Stimulated activated CD4-positive, alpha-beta T cell treated with anti-CD3 and anti-CD28 coated beads, Interleukin-2, amount 100 ng/mL, for 4 hours (primary cell): ENCODE measurements at regions not wholly inside any gene's neighbourhood (a gene's known extent, or its start where the extent isn't known, plus 50 kb on each side); places are given as distances from the start of the nearest gene placed in this dataset.
"Not testable (repeated sequence)": the region's sequence is repeated elsewhere in the genome, so short reads cannot be mapped to it uniquely, and the experiment has no call there.

Experiments
- DNase-seq: peaks from one replicate; pipeline ENCODE4 v3.0.0-alpha.2; 2020; ENCODE audit warnings: low read depth

DNA sequence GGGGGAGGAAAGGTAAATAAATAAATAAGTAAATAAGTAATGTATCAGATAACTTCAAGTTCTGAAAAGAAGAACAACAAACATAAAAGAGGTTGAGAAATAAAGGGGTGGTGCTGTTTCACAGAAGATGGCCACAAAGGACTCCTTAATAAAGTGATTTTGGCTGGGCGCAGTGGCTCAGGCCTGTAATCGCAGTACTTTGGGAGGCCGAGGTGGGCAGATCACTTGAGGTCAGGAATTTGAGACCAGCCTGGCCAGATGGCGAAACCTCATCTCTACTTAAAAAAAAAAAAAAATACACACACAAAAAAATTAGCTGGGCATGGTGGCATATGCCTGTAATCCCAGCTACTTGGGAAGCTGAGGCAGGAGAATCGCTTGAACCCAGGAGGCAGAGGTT lies 315.5 kb downstream of the MIAT start:
- not testable (repeated sequence) for DNase-seq

DNA sequence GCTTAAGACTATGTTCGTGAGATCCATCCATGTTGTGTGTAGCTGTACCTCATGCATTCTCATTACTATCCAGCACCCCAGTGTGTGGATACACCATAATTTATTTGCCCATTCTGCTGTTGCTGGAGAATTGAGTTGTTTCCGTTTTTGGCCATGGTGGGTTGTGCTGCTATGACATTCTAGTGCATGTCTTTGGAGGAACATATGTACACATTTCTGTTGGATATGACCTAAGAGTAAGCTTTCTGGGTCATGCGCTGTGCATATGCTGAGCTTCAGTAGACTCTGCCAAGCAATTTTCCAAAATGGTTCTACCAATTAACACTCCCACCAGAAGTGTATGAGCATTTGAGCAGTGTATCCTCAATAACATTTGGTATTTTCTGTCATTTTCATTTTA lies 316.6 kb downstream of the MIAT start:
- DNase-seq, result no peak

DNA sequence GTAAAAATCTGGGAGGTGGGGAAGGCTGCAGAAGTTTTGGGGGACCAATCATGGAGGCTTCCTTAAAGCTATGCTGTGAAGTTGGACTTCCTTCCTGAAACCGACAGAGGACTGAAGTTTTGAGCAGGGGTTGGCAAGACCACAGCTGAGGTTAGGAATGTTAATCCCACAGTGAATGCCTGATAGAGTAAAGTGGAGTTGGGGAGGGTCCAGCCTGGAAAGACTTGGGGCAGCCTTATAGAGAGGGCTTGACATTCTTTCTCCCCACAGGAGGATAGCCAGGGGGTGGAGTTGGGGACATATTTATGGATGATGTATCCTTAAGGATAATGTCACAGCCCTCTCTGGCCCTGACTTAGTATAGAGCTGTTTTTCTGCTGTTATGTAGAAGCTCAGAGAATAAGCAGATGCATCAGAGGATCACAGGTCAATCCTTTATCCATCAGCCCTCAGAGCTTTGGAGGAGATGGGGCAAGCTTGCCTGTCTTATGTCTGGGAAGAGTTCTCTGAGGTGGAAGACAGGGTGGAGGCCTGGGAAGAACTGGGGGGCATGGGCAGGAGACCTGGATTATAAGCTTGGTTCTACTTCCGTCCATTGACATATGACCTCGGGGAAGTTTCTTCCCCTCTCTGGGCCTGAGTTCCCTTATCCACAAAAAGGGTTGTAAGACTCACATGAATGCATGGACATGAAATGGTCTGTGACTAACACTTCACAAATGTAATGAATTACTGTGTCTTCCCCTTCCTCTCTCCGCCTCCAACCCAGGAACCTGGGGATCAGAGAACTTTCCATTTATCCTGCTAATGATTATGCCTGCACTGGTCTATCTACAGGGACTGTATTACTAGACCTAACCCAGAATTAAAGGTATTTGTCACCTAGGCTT lies 317.8 kb downstream of the MIAT start:
- no peak for DNase-seq

GRCh38 chr22:26975865-26976264 lies 318.5 kb downstream of the MIAT start:
- DNase-seq, result no peak

GRCh38 chr22:26977741-26978376 lies 320.5 kb downstream of the MIAT start:
- DNase-seq, result no peak

DNA sequence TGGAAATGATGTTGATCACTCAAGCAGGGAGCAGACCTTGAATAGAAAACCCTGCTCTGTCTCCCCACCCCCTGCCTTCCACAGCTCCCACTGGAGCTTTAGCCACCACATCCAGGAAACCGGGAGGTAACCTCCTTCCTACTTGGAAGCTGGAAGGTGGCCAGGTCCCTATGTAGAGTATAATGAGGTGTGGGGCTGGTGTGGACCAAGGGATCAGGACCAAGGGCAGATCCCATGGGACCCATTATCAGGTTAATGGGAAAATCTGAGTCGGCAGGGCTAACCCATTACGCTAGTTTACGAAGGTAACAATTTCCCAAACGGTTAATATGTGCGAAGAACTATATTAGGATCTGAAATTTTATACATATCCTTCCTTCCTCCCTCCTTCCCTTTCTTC lies 321.9 kb downstream of the MIAT start:
- DNase-seq, result no peak

DNA sequence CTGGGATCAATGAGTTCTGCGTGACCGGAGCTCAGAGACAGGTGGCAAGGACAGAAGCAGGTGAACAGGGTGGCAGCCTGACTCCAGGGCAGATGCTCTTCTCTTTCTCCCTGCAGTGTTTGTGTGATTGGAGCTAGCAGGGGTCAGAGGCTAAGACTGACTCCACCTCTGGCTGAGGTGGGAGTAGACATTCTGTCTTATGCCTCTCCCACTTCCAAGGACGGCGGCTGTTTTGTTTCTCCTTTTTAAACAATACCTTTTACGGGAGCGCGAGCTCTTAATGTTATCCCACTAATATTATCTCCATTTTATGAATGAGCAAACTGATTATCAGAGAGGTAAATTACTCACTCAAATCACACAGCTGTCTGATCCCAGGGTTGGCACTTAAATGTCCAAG lies 323.7 kb downstream of the MIAT start:
- no peak for DNase-seq

GRCh38 chr22:26981541-26981940 lies 324.2 kb downstream of the MIAT start:
- DNase-seq, result no peak

- no peak for DNase-seq
These were observed 325.9 kb downstream of the MIAT start for GRCh38 chr22:26983311-26983710.

DNA sequence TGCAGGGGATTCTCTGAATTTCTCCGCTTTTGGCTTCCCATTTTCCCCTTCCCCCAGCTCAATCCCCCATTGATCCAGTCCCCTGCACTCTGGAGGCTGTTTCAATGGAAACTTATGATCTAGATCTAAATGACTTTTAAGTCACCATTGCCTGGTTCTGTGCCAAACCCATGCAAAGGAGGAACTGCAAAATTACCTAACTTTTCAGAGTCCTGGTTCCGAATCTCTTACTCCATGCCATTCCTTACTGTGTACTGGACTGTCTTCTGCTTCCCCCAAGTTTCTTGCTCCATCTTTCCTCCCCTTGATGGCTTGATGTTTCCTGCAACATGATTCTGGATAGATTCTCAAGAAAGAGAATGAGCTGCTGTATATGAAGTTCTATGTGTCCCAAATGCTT lies 327.8 kb downstream of the MIAT start:
- no peak for DNase-seq

DNA sequence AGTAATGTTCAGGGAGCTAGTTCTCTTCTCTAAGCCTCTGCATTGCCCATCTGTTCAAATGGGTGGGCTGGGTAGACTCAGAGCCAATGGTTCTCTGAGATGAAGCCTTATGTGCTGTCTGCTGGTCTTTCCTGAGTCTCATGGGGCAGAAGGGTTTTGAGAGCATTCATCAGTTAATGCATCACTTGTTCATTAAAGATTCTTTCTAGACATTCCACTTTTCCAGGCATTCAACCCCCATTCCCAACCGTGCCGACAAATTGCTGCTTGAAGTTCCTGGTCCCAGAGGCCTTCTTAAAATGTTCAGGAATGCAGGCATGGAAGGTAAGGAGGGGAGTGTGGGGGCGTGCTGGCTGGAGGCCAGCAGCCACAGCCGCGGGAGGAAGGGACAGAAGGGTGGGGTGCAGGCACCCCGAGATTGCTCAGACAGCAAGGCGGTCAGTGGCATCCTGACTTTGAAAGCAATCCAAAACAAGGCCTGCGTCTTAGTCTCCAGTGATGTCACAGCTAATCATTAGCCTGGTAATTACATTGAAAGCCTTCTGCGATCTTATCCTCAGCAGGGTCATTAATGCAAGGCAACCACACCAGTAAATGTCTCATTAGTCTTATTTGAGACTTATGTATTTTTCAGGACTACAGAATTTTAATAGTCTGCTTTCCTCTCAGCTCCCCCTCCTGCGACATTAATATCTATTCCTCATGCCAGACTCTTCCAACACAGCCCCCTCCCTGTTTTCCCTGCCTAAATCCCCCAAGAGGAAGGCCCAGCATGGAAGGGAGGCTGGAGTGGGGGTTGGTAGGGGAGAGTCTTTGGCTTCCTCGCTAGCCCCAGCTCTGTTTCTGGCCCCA lies 328.8 kb downstream of the MIAT start:
- DNase-seq, result no peak

DNA sequence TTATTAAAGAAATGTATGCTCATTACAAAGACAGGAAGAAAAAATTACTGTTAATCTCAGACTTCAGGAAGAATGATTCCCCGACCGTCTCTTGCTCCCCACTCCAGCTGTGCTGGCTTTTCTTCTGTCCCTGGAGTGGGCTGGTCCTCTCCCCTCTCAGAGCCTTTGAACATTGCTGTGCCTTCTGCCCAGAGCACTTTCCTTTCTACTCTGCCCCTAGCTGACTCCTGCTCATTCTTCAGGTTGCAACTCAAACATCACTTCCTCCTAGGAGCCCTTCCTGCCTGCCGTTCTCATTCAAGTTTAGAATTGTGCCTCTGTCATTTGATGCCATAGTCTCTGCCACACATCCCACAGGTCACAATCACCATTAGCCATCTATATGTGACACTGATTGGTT lies 329.5 kb downstream of the MIAT start:
- DNase-seq, result no peak

- DNase-seq, result no peak
These were observed 333.3 kb downstream of the MIAT start for GRCh38 chr22:26990503-26991189.

DNA sequence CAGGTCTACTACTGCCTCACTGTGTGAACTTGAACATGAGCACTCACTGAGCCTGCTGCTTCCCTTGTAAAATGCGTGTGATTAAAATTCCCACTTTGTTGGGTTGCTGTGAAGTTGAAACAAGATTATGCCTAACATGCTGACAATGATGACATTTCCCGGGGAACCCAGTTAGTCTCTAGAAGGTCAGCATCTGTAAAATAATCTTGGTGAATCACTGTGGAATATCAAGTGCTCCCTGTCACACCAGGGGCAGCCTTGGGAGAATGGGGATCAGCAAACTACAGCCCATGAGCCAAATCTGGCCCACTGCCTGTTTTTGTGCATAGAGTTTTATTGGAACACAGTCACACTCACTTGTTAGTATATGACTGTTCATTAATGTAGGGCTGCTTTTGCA lies 335.2 kb downstream of the MIAT start:
- no peak for DNase-seq

- DNase-seq, result no peak
These were observed 336.5 kb downstream of the MIAT start for GRCh38 chr22:26993886-26994285.

DNA sequence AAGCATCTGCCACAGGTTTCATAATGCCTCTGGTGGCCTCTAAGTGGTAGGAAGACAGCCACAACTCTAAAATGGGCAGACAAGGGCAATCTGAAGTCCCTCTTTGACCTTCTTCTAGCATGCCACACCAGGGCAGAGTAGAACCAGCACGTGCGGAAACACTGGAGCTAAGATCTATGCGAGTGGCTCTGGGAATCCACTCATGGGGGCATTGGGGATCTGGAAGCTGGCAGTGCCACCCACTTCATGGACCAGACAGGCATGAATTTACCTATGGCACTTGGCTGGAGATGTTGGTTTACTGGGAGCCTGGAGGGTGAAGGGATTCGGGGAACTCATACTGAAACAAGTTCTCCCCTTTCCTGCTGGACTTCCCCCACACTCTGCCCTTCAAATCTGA lies 337.4 kb downstream of the MIAT start:
- DNase-seq, result no peak

- no peak for DNase-seq
These were observed 337.8 kb downstream of the MIAT start for GRCh38 chr22:26995235-26995634.

GRCh38 chr22:26996154-26996553 lies 338.8 kb downstream of the MIAT start:
- DNase-seq, result no peak

DNA sequence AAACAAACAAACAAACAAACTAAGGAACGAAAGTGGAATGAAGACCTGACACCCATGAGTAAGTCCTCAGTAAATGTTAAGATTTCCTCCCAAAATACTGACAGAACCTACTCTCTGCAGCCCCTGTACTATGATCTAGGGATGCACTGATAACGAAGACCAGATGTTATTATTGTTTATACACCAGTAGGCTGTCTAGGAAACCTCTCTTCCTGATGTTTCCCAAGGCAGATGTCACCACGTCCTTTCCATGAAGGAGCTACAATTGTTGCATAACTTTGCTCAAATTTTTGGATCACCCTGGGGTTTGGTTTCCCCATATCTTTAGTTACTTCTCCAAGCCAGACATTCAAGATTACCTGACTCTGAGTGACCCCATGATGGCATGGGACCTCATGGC lies 340.7 kb downstream of the MIAT start:
- DNase-seq, result no peak

DNA sequence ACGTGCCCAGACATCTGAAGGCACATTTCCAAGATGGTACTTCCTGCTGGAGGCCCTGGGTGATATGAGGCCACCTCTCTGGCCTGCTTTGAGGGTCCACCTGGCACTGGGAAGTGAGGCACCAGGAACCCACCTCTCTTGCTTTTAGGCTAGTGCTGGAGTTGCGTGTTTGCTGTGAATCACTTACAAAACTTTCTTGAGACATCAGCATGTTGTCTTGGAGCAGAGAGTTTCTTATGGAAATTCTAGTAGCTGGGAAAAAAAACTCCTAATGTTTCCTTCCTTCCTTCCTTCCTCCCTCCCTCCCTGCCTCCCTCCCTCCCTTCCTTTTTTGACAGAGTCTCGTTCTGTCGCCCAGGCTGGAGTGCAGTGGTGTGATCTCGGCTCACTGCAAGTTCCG lies 341.3 kb downstream of the MIAT start:
- no peak for DNase-seq

DNA sequence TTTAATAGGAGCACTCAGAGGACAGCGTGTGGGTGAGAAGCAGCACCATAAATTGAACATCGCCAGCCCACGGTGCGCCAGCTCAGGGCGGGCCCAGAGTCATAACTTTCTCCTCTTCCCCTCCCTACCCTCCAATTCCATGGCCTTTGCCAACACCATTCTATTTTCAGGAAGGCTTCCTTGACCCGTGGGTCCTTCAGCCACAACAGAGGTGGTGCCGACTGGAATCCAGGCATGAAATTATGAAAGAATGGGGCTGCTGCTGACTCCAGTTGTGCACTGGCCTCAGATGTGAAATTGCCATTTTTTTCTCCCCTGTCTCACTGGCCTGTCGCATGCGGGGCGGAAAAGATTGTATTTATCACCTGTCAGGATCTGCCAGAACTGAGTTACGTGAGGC lies 345.9 kb downstream of the MIAT start:
- no peak for DNase-seq

DNA sequence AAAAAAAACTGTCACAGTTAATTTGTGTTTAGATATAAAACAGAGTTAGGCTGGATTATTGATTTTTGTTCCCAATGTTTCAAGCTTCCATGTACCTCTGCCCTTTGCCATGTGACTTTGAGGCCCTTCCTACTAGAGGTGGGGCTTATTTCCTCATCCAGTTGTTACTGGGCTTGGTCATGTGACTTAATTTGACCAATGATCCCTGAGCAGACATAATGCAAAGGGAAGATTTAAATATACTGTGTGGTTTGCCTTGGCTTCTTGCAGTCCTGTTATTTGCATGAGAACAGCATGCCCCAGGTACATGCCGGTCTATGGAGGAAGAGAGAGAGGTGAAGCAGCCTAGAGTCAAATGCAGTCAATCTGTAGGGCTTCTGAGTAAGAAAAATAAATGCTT lies 347.0 kb downstream of the MIAT start:
- DNase-seq, result no peak
